Globus pallidus (tissue), 1 donor: ENCODE measurements at regions not wholly inside any gene's neighbourhood (a gene's known extent, or its start where the extent isn't known, plus 50 kb on each side); places are given as distances from the start of the nearest gene placed in this dataset.
"Not testable (repeated sequence)": the region's sequence is repeated elsewhere in the genome, so short reads cannot be mapped to it uniquely, and the experiment has no call there.

Experiments
- DNase-seq: peaks from one replicate; pipeline ENCODE4 v3.0.0-alpha.2; 2015; ENCODE audit warnings: low spot score

DNA sequence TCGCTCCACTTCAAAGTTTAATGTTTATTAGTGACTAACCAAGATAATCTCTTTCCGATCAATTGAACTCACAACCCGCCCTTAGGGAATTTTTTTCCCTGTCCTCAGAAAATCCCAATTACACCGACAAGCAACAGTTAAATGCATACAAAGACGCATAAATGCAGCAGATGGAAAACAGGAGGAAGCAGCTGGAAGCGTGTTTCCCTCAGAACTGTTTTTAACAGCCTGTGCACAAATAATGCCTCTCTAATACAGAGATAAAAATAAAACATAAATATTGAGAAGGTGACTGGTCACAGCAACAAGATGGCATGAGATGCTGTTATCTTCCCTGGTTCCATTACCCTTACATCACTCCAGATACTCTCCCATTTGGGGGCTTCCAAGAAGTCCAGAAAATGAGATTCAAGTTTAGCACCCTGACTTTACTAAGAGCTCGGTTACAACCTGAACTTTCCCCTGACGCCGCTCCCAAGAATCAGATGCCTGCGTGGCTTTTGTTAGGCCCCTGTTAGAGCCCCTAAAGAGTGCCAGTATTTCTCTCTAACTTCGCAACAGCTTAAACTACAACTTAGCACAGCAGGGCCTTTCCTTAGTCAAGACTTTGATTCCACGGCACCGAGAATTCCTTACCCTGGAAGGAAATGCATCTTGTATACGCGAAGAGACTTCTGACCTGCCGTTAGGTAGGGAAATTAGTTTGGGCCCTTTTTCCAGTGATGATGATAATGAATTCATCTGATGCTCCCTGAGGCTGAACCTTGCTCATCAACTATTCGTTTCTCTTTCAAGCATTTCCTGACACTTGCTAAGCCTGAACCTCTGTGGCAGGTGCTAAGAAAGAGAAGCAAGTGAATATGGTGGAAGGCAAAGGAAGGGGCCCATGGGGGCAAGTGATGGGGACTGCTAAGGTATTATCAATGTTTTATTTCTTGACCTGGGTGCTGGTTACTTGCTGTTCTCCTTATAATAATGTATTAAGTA is 137.7 kb upstream of the SMYD2 start:
- no peak for DNase-seq

GRCh38 chr1:214144521-214144920 is 136.4 kb upstream of the SMYD2 start:
- not testable (repeated sequence) for DNase-seq

DNA sequence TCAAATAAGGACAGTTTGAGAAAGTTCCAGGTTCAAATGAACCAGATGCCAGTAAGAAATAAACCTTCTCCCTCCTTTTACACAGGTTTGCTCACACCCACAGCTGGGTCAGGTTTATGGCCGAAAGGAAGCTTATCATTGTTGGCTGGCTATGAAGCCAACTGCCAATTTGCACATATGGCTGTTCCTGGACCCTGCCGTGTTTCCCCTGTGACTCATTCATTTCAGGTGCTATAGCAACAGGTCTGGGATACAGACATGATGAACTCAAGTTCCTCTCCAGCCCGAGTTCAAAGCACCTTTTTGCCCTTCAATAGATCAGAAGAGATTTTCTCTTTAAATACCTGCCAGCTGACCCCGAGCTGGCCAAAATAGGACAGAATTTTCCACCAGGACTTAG is 134.4 kb upstream of the SMYD2 start:
- DNase-seq: no peak

- no peak for DNase-seq
These were observed 126.2 kb upstream of the SMYD2 start for GRCh38 chr1:214154596-214155292.

DNA sequence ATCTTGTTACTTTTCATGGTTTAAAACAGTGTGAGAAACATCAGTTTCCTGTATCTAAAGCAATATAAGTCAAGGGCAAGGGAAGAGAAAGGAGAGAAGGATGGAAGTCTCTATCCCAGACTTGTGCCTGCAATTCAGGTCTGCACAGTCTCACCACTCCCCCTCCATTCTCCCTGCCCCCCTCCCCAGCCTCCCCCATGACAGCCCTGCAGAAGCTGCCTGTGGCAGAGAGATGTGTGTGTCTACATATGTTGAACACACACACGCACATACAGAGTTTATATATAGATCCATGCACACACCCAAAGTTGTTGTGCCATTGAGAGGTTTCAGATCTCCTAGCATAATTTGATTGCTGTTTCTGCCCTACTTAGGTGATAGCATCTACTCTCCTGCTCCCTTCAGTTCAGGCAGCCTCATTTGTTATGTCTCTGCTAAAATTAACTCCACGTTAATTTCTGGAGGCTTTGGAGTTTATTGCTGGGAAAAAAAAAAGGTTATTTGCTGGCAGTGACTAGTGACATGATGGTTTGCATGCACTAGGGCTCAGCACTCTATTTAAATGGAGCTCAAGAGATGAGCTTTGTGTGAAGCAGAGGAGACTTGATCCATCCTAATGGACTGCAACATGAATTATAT is 124.9 kb upstream of the SMYD2 start:
- no peak for DNase-seq

GRCh38 chr1:214164173-214164572 is 116.8 kb upstream of the SMYD2 start:
- DNase-seq: no peak

DNA sequence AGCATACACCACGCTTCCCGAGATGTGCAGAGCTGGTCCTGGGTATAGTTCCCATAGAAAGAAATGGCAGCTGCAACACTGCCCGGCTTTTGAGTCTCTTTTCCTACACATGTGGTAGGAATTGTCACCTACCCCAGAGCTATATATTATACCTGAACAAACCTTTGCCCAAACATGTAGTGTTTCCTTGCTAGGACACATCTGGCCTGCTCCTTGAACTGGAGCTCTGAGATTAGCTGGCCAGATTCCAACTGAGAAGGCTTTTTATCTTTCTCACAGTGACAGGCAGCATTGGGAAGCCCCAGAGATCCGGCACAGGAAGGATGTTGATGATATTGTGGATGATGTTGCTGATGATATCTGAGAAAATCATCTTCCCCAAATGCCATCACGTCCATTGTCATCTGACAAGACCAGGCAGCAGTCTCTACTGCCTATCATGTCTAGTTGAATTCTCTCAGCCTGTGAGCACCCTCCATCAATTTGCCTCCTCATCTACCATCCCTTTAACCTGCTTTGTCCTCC is 115.0 kb upstream of the SMYD2 start:
- DNase-seq: no peak

GRCh38 chr1:214174508-214175199 is 106.3 kb upstream of the SMYD2 start:
- no peak for DNase-seq

DNA sequence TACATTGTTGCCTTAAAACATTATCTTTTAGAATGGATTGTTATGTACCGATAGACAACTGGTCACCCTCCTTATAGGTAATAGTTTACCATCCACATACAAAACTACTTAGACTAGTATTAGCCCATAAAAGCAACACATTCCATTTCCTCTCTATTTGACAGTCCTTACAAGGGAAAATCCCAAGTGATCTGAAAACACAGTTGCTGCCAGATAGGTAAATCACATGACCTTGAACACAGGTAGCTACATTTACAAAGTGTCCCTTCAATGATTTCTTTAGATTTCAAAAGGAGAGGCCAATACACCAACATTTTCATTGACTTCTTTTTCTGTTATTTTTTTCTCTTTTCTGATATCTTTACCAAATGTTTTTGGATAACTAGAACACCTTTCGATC is 102.9 kb upstream of the SMYD2 start:
- no peak for DNase-seq

DNA sequence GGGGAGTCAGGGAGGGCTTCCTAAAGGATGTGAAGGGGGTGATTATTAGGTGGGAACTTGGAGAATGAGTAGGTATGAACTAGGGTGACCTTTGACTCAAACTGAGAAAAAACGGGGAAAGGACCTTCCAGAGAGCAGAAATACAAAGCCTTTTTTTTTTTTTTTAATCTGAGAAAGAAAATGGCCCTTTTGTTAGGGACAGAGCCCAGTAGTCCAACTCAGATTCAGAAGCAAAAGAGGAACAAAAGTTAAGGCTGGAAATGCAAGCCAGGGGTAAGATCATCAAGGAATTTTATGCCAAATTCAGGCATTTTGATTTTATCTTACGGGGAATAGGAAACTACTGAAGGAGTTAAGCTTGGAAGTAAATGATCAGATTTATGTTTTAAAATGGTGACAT is 96.0 kb upstream of the SMYD2 start:
- peak; percentile 61 for DNase-seq

DNA sequence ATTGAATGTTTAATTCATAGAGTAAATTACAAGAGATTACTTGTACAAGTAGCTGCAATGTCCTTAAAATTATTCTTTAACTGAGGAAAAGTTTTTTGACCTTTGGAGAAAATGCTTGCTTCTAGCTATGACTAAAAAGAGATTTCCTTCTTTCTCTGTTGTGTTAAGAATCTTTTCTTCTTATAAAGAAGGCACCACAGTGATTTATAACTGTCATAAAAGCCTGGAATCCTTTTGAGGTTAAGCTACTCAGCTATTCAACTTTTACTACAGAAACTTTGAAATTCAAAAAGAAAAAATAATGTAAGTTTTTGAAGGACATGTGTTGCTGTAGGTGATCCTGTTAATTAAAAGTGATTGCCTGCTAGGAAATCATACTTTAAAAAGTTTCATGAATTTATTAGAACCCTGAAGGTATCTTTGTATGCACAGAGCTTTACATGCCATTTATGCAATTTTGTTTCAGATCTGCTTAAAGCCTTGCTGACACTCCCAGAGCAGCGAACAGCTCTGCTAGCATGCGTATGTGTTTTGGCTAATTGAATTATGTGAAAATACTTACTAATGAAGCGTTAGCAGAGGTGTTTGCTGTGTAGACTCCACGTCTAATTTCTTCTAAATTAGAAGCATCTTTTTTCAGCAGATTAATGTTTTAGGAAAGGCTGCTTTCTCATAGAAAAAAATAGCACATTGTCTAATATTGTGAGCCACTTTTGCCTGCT is 94.7 kb upstream of the SMYD2 start:
- DNase-seq: no peak

GRCh38 chr1:214187121-214187900 is 93.6 kb upstream of the SMYD2 start:
- DNase-seq: no peak

DNA sequence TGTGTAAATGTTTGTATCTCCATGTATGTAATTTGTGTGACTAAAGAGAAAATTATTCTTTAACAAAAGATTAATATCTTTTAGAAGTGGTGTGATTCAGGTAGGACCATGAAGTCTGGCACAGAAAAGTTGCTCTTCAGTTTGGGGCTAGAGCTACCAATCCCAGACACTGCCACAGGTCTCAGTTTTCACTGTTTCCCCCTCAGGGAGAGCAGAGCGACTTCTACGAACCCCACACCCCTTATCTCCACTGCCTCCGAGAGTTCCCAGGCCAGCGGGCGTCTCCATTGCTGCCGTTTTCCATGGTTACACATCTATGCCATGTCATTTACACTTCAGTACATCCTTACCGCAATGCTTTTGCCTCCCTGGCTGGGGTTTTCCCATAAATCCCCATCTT is 93.0 kb upstream of the SMYD2 start:
- no peak for DNase-seq

- DNase-seq: no peak
These were observed 92.1 kb upstream of the SMYD2 start for GRCh38 chr1:214188835-214189234.

- no peak for DNase-seq
These were observed 87.9 kb upstream of the SMYD2 start for GRCh38 chr1:214192825-214193643.

GRCh38 chr1:214193691-214194090 is 87.3 kb upstream of the SMYD2 start:
- DNase-seq: no peak

DNA sequence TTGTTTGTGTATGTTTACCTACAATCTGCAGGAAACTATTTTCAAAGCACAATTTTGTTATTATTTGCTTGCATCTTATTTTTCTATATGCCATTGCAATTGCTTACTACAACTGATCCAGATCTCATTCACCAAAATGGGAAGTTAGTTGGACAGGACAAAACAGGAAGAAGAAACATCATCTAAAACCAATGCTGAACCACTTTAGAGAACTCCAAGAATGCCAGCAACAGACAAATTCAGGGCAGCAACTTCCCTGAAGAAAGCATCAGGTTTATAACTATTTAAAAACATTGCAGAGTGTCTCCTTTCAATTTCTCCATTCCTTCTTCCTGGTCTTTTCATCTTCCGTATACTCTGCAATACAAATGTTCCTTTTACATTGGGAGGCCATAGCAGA is 82.4 kb upstream of the SMYD2 start:
- no peak for DNase-seq

DNA sequence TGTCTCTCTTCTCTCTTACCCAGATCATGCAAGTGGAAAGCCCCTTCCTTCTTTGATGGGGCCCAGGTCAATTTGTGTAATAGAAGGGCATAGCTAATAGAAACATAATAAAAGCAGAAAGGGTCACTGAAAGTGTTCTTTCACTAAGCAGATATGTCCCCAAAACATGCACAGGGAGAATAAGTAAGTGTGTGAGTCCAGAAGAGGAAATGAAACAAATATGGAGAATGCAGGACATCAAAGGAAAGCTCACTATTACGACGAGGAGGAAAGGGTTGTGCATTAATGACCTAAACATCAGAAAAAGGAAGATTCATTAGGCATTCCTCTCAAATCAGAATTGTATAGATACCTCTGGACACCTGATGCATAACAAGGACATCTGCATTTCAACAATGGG is 81.4 kb upstream of the SMYD2 start:
- DNase-seq: no peak

DNA sequence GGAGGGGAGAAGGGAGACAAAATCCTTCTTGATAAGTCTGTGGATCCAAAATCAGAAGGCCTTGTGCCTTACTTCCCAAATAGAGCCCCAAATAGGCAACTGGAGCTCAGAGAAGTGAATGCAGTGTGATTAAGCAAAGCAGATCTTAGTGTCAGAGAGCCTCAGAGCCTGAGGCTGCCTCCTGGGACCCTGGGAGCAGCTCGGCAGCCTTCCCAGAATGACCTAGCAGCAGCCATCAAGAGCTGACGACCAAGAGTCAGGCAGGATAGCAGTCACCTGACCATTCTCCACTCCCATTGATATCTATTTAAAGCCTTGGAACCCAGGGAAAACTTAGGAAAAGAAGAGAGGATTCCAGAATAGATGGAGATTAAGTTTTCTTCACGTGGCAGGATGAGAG is 78.0 kb upstream of the SMYD2 start:
- DNase-seq: no peak

DNA sequence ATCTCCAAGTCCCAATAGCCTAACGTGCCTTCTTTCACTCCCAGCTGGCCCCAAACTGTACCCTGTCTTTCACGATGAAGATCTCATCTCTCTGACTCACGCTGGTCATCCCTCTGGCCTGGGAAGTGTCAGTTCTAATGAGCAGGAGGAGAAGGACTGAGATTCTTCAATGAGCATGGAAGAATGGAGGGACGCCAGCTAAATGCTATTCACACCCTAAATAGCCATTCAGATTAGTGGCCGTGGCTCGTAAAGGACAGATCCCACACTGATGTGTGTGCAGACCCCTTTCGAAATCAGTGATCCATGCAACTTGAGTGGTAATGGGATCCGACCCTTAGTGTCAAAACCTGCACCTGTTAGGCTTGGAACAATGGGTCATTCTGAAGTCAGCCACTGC is 75.9 kb upstream of the SMYD2 start:
- no peak for DNase-seq
